ENCODE measurements at regions not wholly inside any gene's neighbourhood (a gene's known extent, or its start where the extent isn't known, plus 50 kb on each side); places are given as distances from the start of the nearest gene placed in this dataset.

DNA sequence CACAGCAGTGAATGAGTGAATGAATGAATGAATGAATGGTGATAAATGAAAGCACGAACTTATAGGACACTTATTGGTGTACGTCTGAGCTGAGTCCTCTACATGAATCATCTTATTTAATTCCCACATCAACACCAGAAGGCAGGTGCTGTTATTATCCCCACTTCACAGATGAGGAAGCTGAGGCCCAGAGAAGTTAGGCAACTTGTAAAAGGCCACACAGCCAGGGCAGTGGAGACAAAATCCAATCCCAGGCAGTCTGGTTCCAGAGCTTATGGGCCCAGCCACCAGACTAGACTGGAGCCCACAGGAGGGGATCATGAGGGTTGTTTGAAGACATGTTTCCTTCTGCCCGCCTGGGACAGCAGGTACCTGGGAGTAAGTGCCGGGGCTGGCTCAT lies 364.0 kb downstream of the MN1 start:
- DNase-seq: no peak

DNA sequence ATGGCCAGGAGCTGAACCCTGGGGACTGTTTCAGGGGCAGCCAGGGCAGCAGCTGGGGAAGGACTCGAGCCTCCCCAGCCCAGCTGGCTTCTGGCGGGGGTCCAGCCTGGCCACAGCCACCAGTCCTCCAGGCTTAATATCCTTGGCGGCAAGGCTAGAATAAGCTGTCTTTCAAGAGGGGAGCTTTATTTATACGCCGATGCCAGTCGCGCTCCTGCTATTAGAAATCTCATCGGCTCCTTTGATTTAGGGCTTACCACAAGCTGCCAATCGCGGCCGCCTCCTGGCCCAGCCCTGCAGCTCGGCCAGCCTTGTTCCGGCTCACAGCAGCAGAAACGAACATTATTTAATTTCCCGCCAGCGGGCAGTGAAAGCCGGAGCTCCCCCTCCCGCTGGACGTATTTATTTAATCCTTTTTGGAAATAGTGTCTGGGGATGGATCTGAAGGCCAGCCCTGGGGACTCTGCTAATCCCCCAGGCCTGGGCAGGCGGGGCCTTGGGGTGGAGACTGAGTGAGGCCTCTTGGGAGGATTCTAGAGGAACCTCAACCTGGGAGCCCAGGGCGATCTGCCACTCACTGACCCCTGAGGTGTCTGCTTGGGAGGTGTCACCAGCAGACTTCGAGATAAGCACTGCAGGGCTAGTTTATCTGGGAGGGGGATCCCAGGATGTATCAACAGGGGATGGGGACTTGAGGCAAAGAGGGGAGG lies 363.1 kb downstream of the MN1 start:
- DNase-seq: no peak

DNA sequence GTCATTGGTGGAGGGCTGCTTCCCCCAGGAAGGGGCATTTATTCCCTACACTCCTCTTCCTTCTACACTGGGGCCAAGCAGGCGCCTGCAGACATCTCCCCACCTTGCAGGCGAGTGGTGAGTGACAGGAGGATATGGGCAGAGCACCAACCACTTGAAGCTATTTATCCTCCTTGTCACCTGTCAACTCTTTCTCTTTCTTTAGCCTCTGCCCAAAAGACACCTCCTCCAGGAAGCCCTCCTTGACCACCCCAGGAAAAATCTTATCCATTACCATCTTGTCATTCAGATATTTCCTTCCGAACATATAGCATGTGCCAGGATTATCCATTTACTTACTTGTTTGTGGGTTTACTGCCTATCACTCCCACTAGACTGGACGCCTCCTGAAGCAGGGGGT lies 362.4 kb downstream of the MN1 start:
- no peak for DNase-seq

DNA sequence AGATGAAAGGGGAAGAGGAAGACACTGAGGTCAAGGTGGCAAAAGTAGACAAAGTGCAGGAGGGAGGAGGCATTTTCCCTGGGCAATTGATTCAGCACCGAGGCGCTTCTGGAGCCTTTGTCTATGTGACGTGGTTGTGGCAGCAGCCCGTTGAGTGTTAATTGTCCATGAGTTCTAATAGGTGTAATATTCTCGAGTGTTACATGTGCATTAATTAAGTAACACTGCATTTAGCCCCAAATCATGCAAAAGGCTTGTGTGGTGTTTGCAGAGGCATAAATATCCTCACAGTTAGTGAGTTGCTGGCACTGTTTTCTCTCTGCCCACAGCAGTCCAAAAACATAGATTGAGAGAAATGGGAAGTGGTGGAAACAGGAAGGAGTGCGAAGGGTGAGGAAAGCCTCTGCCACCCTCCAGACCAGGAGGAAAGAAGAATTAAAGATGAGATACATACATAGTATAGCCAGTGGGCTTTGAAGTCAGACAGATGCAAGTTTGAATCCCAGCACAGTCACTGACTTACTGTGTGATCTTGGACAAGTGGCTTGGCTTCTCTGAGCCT lies 361.2 kb downstream of the MN1 start:
- no peak for DNase-seq

DNA sequence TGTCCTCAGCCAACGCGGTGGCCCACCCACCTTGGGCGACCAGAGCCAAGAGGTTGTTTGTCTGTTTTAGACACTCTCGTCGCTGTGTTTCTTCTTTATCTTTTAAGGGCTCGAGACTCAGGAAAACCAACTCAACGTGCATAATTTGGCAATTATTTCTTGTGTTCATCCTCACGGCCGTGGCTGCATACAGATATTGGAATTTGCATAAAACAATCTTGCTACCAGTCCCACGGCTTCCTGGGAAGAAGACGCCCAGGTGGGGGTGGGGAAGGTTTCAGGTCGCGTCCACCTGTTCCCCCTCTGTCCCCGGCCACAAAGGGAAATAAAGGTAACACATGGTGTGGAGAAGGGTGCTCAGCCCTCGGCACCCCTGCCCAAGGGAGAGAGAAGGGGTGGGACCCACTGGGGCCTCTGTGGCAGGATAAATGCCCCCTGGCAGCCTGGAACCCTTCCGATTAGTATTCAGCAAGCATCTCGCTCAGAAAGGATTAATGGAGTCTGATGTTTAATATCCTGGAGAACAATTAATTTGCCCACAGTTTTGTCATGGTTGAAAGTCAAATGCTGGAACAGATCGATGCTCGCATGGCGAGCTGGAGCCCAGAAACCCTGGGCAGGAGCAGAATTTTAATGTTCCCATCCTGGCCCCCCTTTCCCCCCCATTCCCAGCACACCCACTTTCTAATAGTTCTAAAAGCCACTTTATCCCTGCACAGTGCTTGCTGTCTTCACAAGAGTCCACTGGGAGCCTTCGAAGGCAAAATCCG lies 359.7 kb downstream of the MN1 start:
- DNase-seq: no peak

DNA sequence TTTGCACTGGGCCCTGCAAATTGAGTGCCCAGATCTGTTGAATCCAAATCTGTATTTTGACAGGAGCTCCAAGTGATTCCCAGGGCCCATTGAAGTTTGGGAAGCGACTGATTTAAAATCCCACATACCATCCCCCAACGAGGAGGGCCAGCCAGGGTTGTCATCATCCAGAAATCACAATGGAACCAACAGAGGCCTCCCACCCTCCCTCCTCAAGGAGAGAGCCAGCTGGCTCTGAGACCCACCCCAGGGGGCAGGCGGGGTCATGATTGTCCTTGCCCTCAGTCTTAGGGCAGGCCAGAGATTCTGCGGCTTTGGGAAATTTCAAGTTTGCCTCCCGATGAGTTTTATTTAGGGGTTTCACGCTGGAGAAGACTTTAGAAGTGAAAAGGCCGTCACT lies 358.2 kb downstream of the MN1 start:
- no peak for DNase-seq

DNA sequence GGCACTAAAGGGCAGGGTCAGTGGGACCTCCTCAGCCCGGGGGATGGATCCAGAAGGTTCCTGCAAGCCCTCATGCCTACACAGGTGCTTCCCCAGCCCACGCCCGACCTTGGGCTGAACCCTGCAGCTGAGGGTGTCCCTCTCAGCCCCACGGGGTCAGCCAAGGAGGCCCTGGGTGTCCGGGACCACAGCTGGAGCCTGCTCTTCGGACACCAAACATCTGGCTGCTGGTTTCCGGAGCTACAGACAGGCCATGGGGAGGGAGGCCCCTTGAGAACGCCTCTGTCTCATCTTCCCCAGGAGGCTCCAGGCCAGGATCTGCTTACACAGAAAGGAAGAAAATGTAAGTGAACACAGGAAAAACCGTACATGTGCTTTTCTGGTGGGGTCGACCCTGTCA lies 355.7 kb downstream of the MN1 start:
- DNase-seq: no peak

DNA sequence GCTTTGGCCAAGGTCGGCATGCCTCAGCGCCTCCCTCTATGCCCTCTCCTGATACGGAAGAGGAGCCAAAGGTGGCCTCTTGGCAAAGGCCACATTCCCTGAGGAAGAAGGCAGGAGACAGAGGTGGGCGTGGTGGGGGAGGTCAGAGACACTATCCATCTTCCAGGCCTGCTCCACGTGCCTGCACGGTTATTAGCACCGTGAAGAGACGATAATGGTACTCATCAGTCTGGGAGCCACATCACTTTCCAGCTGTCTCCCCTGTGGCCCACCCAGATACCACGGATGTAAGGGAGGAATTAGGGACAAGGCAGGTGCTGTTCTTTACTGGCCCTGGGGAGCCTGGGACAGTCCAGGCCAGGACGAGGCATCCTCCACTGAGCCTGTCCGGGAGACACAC lies 354.3 kb downstream of the MN1 start:
- no peak for DNase-seq

DNA sequence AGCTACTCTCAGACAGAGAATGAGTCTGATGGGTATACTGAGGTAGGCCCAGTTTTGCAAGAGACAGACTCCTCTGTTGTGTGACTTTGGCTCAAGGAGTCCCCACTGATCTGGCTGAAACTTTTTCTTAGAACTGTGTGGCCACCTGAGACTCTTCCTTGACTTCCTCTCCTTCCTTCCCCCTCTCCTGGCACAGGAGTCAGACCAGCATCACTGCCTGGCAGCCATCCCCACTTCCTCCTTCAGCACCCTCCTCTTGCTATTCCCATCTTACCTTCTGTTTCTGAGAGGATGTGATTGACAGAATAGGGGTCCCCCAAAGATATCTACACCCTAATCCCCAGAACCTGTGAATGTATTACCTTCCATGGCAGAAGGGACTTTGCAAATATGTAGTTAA lies 351.1 kb downstream of the MN1 start:
- DNase-seq: no peak

DNA sequence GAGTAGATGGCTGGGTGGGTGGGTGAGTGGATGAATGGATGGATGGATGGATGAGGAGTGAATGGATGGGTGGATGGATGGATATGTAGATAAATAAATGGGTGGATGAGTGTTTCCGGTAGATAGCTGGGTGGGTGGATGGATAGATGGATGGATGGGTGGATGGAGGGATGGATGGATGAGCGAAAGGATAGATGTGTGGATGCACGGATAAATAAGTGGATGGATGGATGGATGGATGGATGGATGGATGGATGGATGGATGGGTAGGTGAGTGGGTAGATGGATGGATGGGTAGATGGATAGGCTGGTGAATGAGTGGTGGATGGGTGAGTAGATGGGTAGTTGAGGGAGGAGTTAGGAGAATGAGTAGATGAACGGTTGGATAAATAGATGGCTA lies 349.3 kb downstream of the MN1 start:
- DNase-seq: no peak

DNA sequence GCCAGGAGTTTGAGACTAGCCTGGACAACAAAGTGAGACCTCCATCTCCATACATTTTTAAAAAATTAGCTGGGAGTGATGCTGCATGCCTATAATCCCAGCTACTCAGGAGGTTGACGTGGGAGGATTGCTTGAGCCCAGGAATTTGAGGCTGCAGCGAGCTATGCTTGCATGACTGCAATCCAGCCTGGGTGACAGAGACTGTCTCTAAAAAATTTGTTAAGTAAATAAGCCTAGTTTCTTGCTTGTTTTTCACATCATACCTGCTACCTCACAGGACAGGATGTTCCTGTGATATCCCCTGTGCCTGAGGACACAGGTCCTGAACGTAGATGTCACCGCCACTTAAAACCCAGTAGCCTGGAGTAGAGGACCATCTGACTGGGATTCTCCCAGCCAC lies 348.6 kb downstream of the MN1 start:
- no peak for DNase-seq

DNA sequence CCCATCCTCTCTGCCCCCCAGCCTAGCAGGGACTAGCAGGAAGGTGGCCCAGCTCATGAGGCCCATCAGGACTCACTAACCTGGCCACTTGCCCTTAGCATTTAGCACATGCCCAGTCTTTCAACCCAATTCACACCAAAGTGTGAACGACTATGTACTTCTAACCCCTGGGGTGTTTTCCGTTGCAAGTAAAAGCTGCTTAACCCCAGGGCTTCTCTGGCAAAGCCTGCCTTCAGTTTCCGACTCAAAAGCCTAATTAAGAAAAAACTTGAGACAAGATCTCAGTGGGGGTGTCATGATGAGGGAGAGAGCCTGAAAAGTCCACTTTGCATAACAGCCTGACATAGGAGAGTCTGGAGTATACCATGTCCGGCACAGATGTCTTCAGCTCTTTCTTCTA lies 347.8 kb downstream of the MN1 start:
- DNase-seq: no peak

DNA sequence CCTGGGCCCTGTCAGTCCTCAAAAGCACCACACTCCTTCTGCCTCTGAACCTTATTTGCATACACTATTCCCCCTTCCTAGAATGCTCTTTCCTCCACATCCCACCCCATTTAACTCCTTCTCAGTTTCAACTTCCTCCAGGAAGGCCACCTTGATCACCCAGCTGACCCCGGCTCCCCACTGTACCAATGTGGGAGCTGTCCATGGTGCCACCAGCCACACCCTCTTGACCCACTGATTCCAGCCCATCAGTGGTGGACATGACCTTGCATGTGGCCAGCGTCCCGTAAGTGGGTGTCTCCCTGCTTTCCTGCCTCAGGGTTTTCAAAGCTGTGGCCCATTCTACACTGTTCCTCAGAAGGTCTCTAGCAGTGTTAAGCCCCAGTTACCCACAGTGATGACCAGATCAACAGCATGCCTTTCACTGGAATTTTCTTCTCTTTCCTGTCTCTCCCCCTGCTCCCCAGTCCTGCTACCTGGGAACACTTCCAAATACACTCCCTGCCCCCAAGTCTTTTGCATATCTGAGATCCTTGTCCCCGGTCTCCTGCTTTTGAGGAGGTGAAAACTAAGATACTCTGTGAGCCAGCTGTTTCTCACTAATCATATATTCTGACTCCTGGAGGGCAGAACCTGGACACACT lies 346.6 kb downstream of the MN1 start:
- DNase-seq: no peak

DNA sequence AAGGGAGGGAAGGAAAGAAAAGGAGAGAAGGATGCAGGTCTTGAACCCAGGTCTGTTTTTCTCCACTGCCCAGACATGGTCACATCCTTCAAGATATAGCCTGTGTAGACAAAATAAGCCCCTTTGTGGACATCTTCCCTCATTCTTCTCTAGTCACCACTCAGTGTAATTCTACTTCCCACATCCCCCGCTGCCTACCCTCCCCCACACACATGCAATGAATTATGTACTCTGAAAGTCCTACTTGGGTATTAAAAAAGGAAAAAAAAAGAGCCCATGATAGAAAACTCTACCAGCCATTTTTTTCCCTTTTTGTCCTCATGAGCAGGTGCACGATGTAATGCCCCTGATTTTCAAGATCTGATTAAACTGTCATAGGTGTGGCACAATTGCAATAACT lies 346.0 kb downstream of the MN1 start:
- no peak for DNase-seq

DNA sequence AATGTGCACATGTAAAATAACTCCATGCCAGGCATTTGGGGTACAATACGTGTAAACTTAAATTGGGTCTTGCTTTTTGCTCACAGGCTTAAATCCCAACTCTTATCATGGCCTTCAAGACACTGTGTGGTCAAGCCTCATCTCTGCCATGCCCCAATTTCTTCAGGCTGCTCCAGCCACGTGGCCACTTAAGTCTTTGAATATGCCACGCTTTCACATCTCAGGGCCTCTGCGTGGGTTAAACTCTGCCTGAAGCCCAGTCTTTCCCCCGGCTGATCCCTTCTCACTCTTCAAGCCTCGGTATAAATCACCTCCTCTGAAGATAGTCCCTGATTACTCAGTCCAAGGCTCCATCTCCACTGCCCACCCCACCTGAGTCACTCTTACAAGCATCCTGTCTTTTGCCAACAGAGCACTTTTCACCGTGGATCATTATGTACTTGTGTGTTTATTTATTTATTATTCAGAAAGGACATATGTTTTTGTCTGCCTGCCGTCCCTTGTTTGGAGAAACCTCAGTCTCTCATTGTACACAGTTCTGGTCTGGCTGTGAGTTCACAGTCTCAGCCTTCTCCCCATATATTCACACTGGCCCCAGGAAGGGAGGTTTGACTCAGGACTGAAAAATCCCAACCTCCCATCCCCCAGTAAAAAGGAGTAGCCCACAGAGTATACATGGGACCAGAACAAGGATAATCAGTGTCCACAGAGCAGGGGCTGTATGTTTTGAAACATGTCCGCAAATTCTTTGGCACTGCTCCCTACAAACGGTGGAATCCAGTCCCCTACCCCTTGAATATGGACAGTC lies 344.7 kb downstream of the MN1 start:
- no peak for DNase-seq

DNA sequence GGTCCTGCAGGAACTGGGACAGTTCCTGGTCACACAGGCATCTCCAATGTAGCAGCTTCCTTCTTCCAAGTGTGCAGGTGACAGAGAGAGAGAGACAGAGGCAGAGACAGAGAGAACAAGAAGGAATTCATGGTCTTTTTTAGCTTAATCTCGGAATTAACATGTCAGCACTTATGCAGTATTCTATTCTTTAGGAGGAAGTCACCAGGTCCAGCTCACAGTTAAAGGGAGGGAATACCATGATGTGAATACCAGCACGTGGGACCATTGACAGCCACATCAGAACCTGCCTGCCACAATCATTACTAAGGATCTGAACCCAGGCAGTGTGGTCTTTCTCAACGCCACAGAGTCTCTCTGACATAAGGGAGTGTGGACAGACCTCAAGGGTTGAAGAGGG lies 341.6 kb downstream of the MN1 start:
- no peak for DNase-seq

DNA sequence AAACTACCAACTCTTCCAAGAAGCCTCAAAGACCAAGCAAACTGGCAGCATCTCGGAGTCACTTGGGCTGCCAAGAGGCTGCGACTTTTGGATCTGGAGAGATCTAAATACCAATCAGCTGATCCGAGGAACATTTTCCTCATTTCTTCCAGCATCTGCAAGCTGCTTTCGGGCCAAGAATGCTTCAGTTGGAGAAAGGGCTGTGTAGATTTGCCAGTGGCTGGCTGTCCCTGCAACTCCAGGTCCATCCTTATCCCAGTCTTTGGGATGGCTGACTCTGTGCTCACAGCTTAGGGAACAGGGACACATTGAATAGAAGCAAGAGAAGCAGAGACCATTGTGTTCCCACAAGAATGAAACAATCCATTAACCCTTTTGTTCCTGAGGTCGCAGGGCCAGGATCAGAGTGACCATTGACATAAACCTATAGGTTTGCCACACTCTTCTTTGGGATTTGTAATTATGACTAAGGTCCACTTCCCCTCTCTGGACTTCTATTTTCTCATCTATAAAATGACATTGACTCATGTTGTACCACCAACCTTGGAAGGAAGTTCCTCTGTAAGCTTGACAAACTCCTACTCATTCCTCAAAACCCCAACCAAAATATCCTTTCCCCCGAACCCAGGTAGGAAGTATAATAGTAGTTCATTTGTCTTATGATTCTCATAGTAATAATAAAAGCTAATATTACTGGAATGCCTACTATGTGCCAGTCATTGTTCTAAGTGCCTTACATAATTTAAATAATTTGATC lies 340.8 kb downstream of the MN1 start:
- DNase-seq: no peak

DNA sequence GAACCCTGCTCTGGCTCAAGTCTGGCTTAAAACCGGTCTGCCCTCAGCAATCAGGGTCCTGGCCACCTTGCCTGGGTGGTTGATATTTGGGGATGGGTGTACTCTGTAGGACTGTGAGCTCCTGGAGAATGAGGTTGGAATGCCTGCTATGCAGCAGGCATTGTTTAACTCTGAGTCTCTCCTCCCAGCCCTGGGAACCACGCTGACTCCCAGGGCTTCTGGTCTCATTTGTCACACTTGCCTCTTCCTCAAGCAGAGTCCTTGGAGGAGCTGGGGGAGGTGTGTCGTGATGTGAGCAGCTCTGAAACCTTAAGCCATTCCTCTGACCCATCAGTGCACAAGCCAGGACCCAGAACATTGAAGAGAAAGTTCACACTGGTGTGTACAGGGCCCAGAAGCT lies 340.1 kb downstream of the MN1 start:
- DNase-seq: no peak

DNA sequence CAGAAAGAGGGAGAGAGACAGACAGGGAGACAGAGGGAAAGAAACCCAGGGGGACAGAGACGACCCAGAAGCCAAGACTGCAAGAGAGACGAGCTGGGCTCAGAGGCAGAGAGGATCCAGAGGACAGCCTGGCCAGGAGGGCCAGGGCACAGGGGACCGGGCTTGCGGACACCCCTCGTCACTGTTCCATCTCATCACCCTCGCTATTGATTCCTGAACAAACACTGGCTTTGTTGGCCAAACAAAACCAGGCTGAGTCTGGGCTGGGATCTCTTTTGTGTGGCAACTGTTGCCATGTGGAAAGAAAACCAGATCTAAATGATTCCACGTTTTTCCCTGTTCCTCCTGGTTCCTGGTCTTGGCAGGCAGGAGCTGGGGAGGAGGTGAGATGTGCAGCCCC lies 339.4 kb downstream of the MN1 start:
- DNase-seq: no peak

DNA sequence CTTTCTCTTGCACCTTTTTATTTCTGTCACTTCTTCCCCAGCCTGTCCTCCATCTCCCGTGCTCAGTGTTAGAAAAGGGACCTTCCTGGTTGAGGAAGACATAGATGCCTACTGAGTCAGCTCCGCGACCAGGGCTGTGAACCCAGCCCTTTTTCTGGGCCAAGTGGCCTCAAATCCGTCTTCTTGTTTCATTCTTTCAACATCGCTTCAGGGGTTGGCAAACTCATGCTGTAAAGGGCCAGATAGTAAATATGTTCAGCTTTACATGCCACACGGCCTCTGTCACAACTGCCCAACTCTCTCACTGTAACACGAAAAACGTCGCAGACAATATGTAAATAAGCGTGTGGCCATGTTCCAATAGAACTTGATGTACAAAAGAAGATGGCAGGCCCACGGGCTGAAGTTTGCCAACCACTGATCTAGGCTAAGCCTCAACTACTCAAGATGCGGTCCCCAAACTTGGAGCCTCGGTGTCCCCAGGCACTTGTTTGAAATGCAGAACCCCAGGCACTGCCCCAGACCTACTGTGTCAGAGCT lies 338.4 kb downstream of the MN1 start:
- DNase-seq: no peak

DNA sequence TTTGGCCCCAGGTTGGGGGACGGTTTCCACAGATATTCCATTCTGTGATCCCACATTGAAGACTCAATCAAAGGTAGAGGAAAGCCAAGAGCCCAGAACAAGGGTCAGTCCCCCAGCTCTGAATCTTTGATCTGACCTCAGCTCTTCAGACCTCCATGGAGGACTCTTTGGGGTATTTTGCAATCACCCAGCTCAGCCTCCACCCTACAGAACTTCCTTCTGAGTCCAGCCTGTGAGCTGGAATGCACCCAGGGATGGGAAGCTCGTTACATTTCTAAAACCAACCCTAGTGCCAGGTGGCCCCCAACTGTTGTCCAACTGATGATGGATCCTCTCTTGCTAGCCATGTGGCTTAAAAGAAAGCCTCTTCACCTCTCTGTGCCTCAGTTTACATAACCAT lies 335.3 kb downstream of the MN1 start:
- no peak for DNase-seq

DNA sequence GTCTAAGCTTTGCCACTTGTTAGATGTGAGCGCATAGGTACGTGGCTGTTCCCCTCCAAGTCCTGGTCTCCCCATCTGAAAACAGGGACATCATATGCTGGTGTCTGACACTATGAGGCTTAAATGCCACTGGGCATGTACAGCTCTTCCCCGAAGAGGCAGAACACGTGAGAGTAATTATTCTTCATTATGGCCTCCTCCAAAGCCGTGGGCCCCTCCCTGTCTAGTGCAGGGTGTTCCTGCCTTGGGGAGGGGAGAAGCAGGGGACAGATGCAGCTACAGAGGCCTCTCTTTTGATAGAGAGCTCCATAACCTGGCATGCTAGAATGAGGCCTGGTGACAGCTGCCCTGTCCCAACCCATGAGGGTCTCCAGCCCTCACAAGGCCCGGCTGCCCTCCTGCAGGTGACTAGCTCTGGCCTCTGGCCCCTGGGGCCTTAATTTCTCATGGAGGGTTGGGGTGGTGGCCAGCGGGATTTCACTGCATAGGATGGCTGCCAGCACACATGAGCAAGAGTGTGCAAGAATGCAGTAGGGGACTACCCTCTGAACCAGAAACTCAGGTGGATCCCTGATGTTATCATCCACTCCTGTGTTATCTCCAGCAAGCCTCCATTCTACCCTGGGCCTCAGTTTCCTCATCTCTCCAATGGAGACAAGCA lies 334.6 kb downstream of the MN1 start:
- DNase-seq: no peak

Measured in activated effector memory CD4-positive, alpha-beta T cell treated with anti-CD3 and anti-CD28 coated beads, Interleukin-2, amount 50 U/mL, for 16 hours (primary cell).